Stomach (tissue), 8 donors: ENCODE measurements at regions not wholly inside any gene's neighbourhood (a gene's known extent, or its start where the extent isn't known, plus 50 kb on each side); places are given as distances from the start of the nearest gene placed in this dataset.

ENCODE experiments used
- DNase-seq, 2 donors: peaks; one replicate each; pipeline versions ENCODE4 v3.0.0 to v3.0.0-alpha.2; 2013 to 2019
- H3K27ac ChIP-seq, 5 donors: fragments of 200-600 bp in 4 of 5; sonication (generic) in 4 of 5; one replicate each; pipeline ENCODE4 v1.5.1; 2013 to 2019; ENCODE audit warnings: mild to moderate bottlenecking in 1 of 5, moderate library complexity in 1 of 5
- H3K27me3 ChIP-seq, 3 donors: fragments of 200-600 bp; sonication (generic); one replicate each; pipeline ENCODE4 v1.5.1; 2017 to 2019; ENCODE audit warnings: mixed run types in 1 of 3
- H3K36me3 ChIP-seq, 4 donors: fragments of 200-600 bp; sonication (generic); 1 replicate in 3 of 4; 2 replicates in 1 of 4; pipeline ENCODE4 v1.5.1; 2016 to 2019
- H3K4me1 ChIP-seq, 4 donors: fragments of 200-600 bp; sonication (generic); one replicate each; pipeline ENCODE4 v1.5.1; 2016 to 2019
- H3K4me3 ChIP-seq, 4 donors: fragments of 200-600 bp; sonication (generic) in 3 of 4; one replicate each; pipeline ENCODE4 v1.5.1; 2016 to 2019; ENCODE audit warnings: mild to moderate bottlenecking in 1 of 4
- H3K9me3 ChIP-seq, 4 donors: fragments of 200-600 bp; sonication (generic); one replicate each; pipeline ENCODE4 v1.5.1; 2016 to 2019
- EP300 ChIP-seq: sonication (generic); formaldehyde crosslinking; IDR thresholded peaks from one replicate; pipeline ENCODE4 v1.6.1; 2017; ENCODE audit warnings: antibody characterized with exemption
- POLR2A ChIP-seq, 4 donors: fragments of 450-650 bp; IDR thresholded peaks; one replicate each; pipeline ENCODE4 v1.6.1; 2016; ENCODE audit warnings: antibody characterized with exemption in 4 of 4, control low read depth in 2 of 4, mild to moderate bottlenecking in 1 of 4, moderate library complexity in 1 of 4
- POLR2AphosphoS5 ChIP-seq, 3 donors: sonication (generic); formaldehyde crosslinking; IDR thresholded peaks; one replicate each; pipeline ENCODE4 v1.6.1; 2016; ENCODE audit warnings: antibody characterized with exemption in 3 of 3
- WGBS, 5 donors: extraction: QIAGEN DNeasy Blood & Tissue Kit in 3 of 5; methylation state at CpG; one replicate each; pipeline versions ENCODE4 v1.1.5 to v1.1.7; 2013 to 2018; 5-methylcytosine and 5-hydroxymethylcytosine counted together
- intact Hi-C: fragments of 100-400 bp; cut with DNase I; formaldehyde crosslinking; loops from one replicate; pipeline ENCODE4 v1.15.1; 2023; ENCODE audit warnings: low total_unique reads
- TF ChIP-seq, protein P1 (sequence below), 7 experiments: fragments of 450-650 bp in 4 of 7; fragments of 200-600 bp in 3 of 7; sonication (generic) in 3 of 7; IDR thresholded peaks; one replicate each; pipeline ENCODE4 v1.5.1; 2016 to 2019; ENCODE audit warnings: antibody characterized with exemption in 7 of 7, control low read depth in 2 of 7, mild to moderate bottlenecking in 1 of 7
- donor health status: healthy with polysubstance abuse.
- donor health status: Bipolar disorder and iron deficiency.
- donor health status: healthy.

DNA sequence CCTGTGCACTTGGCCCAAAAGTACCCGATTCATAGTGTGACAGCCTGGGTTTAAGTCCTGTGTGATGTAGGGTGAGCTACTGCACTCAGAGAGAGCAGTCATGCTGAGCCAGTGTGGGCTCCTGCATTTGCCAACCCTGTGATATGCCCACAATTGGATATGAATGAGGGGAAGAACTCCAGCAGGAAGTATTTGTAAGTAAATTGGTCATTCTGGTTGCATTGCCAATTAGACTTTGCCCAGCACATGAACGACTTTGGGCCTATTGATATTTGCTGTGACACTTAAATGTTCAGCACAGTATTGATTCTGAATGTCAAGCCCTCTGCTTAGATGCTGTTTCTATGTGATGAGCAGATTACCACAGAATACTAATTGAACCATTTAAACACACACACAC, 570.9 kb downstream of the PIK3C3 start:
- peak overlapping the region in 2 of 5 donors; percentile 36 to 45 for H3K27ac ChIP-seq
- WGBS, 5 donors: 24 to 55% (median 35%) methylated on average over 2 of the region's 2 CpGs
- no peaks in the 10 kb centered on the region for H3K36me3 ChIP-seq
- H3K27me3 ChIP-seq: no peaks in the 10 kb centered on the region
- DNase-seq: peak; percentile 64
- peak in 2 of 3 donors; percentile 56 to 75 for TF ChIP-seq POLR2AphosphoS5 (IDR thresholded peaks at IDR 0.05)
- TF ChIP-seq, protein P1, sequence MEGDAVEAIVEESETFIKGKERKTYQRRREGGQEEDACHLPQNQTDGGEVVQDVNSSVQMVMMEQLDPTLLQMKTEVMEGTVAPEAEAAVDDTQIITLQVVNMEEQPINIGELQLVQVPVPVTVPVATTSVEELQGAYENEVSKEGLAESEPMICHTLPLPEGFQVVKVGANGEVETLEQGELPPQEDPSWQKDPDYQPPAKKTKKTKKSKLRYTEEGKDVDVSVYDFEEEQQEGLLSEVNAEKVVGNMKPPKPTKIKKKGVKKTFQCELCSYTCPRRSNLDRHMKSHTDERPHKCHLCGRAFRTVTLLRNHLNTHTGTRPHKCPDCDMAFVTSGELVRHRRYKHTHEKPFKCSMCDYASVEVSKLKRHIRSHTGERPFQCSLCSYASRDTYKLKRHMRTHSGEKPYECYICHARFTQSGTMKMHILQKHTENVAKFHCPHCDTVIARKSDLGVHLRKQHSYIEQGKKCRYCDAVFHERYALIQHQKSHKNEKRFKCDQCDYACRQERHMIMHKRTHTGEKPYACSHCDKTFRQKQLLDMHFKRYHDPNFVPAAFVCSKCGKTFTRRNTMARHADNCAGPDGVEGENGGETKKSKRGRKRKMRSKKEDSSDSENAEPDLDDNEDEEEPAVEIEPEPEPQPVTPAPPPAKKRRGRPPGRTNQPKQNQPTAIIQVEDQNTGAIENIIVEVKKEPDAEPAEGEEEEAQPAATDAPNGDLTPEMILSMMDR (IDR thresholded peaks at IDR 0.05): no peak
- no peak for TF ChIP-seq POLR2A (IDR thresholded peaks at IDR 0.05)
- H3K4me3 ChIP-seq: no peak overlapping the region
- no peaks in the 10 kb centered on the region for H3K9me3 ChIP-seq
- intact Hi-C loops: no loop called here
- H3K4me1 ChIP-seq: peaks cover 0 to 15% (median 4%) of the 10 kb centered on the region in 4 donors

DNA sequence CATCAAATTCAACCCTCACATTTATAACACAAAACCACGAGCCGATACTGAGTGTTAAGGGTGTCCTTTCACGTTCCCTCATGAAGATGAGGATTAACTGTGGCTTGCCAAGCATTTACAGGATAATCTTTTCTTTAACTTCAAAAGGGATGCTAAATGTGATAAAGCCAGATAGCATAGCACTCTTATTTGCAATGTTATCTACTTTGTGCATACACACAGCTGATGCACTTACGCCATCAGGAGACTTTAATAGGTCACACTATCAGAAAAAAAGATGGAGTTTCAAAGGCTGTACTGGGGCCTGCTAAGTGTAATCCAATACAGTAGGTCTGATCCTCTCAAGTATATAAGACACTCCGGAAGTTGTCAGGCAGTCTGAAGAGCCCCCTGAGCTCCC, 572.7 kb downstream of the PIK3C3 start:
- 52 to 69% (median 60%) methylated on average over 5 of the region's 5 CpGs for WGBS, 5 donors
- TF ChIP-seq, protein P1 (IDR thresholded peaks at IDR 0.05): no peak
- TF ChIP-seq POLR2A (IDR thresholded peaks at IDR 0.05): no peak
- TF ChIP-seq EP300: no peak
- TF ChIP-seq POLR2AphosphoS5 (IDR thresholded peaks at IDR 0.05): no peak
- Histone ChIP-seq H3K36me3 (no peaks in the 10 kb centered on the region), H3K27ac (no peak overlapping the region), H3K4me1 (peaks cover 0 to 6% (median 2%) of the 10 kb centered on the region in 4 donors), H3K4me3 (no peak overlapping the region), H3K27me3 (no peaks in the 10 kb centered on the region), H3K9me3 (no peaks in the 10 kb centered on the region)
- intact Hi-C loops: no loop called here
- no peak for DNase-seq

DNA sequence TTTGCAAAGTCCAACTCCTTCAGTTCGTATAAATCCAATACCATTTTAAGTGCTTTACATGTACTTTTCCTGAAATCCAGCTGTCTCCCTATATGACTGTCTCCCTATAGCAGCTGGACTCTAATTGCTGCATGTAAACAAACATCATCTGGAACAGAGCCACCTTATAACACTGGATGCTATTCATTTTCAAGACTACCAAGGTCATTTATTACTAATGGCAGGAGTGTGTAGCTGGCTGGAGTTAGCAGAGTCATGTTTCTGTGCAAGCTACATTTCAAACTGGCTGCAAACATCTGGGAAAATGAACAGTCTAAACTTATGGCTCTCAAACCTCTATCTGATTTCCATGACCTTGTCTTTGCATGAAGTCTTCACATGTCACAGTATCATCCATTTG, 575.2 kb downstream of the PIK3C3 start:
- H3K27ac ChIP-seq: no peak overlapping the region
- H3K9me3 ChIP-seq: no peaks in the 10 kb centered on the region
- peaks cover 0 to 12% (median 8%) of the 10 kb centered on the region in 4 donors for H3K4me1 ChIP-seq
- peak in 1 of 2 donors; percentile 57 for DNase-seq
- no peaks in the 10 kb centered on the region for H3K36me3 ChIP-seq
- WGBS, 5 donors: 74 to 85% (median 78%) methylated on average over 1 of the region's 1 CpG
- TF ChIP-seq POLR2A (IDR thresholded peaks at IDR 0.05) (no peak), EP300 (no peak), POLR2AphosphoS5 (IDR thresholded peaks at IDR 0.05) (no peak)
- TF ChIP-seq, protein P1 (IDR thresholded peaks at IDR 0.05): no peak
- intact Hi-C loops: no loop called here
- no peak overlapping the region for H3K4me3 ChIP-seq
- H3K27me3 ChIP-seq: no peaks in the 10 kb centered on the region

DNA sequence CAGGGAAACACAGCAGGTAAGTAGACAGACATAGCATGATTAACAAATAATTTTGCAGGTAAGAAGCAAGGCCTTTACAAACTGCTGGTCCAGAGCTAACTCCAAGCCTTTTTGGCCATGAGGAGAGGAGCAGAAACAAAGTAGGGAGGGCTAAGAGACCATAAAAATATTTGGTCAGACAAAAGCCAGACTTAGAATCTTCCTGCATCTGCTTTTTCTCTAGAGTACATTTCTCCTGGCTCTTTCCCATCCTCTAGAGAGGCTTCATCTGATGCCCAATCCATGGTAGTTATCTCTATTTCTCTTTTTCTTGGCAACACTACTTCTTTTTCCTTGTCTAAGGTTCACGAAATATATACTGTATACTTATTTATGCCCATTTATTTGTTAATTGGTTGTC, 577.1 kb downstream of the PIK3C3 start:
- Histone ChIP-seq H3K27ac (no peak overlapping the region), H3K9me3 (no peaks in the 10 kb centered on the region), H3K4me3 (no peak overlapping the region), H3K4me1 (peaks cover 0 to 12% (median 5%) of the 10 kb centered on the region in 4 donors), H3K36me3 (no peaks in the 10 kb centered on the region), H3K27me3 (no peaks in the 10 kb centered on the region)
- intact Hi-C loops: no loop called here
- no peak for TF ChIP-seq EP300
- TF ChIP-seq, protein P1 (IDR thresholded peaks at IDR 0.05): no peak
- no peak for TF ChIP-seq POLR2AphosphoS5 (IDR thresholded peaks at IDR 0.05)
- peak in 1 of 2 donors; percentile 30 for DNase-seq
- 78 to 87% (median 83%) methylated on average over 1 of the region's 1 CpG for WGBS, 5 donors
